CD4-positive, alpha-beta T cell (primary cell): ENCODE measurements at regions not wholly inside any gene's neighbourhood (a gene's known extent, or its start where the extent isn't known, plus 50 kb on each side); places are given as distances from the start of the nearest gene placed in this dataset.

ENCODE experiments used
- ATAC-seq: fragments of 200-7000 bp; cut with Tn5 transposase; one replicate; pipeline ENCODE4 v1.10.0; 2022; ENCODE audit warnings: mild to moderate bottlenecking; ENCODE audit not compliant: poor library complexity
- CTCF ChIA-PET: fragments of 350-600 bp; sonication (Branson Sonifier 250); formaldehyde crosslinking; loops from one replicate; lab custom pipeline; 2021; ENCODE audit warnings: antibody characterized with exemption, inconsistent platforms; lab: Charles Lee
- POLR2A ChIA-PET: fragments of 350-600 bp; sonication (Branson Sonifier 250); formaldehyde crosslinking; loops from one replicate; lab custom pipeline; 2021; ENCODE audit warnings: antibody characterized with exemption, inconsistent platforms; lab: Charles Lee
- DNase-seq, 14 experiments: peaks; one replicate each; pipeline ENCODE4 v3.0.0-alpha.2; 2013 to 2020; ENCODE audit warnings: mixed read lengths in 2 of 14
- H3K27ac ChIP-seq, 2 donors: one replicate each; pipeline versions ENCODE4 v1.5.1 to v1.7.0; 2013; ENCODE audit warnings: low read length in 2 of 2, low read depth in 1 of 2, mild to moderate bottlenecking in 1 of 2
- H3K27me3 ChIP-seq, 2 experiments: 1 replicate in 1 of 2; 2 replicates in 1 of 2; pipeline versions ENCODE4 v1.6.1 to v1.7.0; 2013; ENCODE audit warnings: low read length in 2 of 2, control low read depth in 1 of 2, mild to moderate bottlenecking in 1 of 2, moderate library complexity in 1 of 2; ENCODE audit not compliant: insufficient read depth in 2 of 2, control insufficient read depth in 1 of 2
- H3K36me3 ChIP-seq: one replicate; pipeline ENCODE4 v1.6.1; 2013; ENCODE audit warnings: low read length, control low read depth; ENCODE audit not compliant: insufficient read depth
- H3K4me1 ChIP-seq: one replicate; pipeline ENCODE4 v1.6.1; 2013; ENCODE audit warnings: low read length, control low read depth; ENCODE audit not compliant: insufficient read depth
- H3K4me3 ChIP-seq: one replicate; pipeline ENCODE4 v1.5.1; 2013; ENCODE audit warnings: mild to moderate bottlenecking, low read length, moderate library complexity
- H3K9me3 ChIP-seq, 2 experiments: 1 replicate in 1 of 2; 2 replicates in 1 of 2; pipeline versions ENCODE4 v1.6.1 to v1.7.0; 2013; ENCODE audit warnings: low read length in 2 of 2, mild to moderate bottlenecking in 2 of 2, control low read depth in 1 of 2, moderate library complexity in 1 of 2; ENCODE audit not compliant: control insufficient read depth in 1 of 2, insufficient read depth in 1 of 2
- H3K27ac Mint-ChIP-seq: one replicate; pipeline ENCODE4 v1.8.0; 2020; ENCODE audit warnings: mixed read lengths
- H3K27me3 Mint-ChIP-seq: one replicate; pipeline ENCODE4 v1.8.0; 2021; ENCODE audit warnings: mixed read lengths
- H3K36me3 Mint-ChIP-seq: one replicate; pipeline ENCODE4 v1.8.0; 2021; ENCODE audit warnings: low read depth, mixed read lengths
- H3K4me1 Mint-ChIP-seq: one replicate; pipeline ENCODE4 v1.8.0; 2021; ENCODE audit warnings: low read depth, mixed read lengths
- H3K4me3 Mint-ChIP-seq: one replicate; pipeline ENCODE4 v1.8.0; 2020; ENCODE audit warnings: mild to moderate bottlenecking, mixed read lengths
- H3K9me3 Mint-ChIP-seq: one replicate; pipeline ENCODE4 v1.8.0; 2020; ENCODE audit warnings: mixed read lengths
- CTCF ChIP-seq: fragments of 200-600 bp; IDR thresholded peaks from one replicate; pipeline ENCODE4 v1.8.0; 2022; ENCODE audit warnings: antibody characterized with exemption, mild to moderate bottlenecking
- intact Hi-C, 2 experiments: fragments of 100-400 bp; cut with DNase I in 1 of 2; cut with micrococcal nuclease in 1 of 2; formaldehyde crosslinking; loops; one replicate each; pipeline versions ENCODE4 v1.15.1 to v1.9.0; 2023 to 2025; cut with DNase I, micrococcal nuclease

- no peaks in the 10 kb centered on the region for H3K27me3 ChIP-seq
- intact Hi-C loops, result loop anchor here in 1 of 2 experiments (2.0 to 10.0 kb wide), 2 partner anchors 21 to 55 kb away; no protein-coding TSS in a partner anchor
- H3K36me3 ChIP-seq, result no peaks in the 10 kb centered on the region
- ChIA-PET CTCF (interaction anchor here (1.0 kb wide), 1 partner anchor 436 kb away, joined by 3 read pairs; no protein-coding TSS in a partner anchor), POLR2A (interaction anchor here (0.6 to 7.8 kb wide), 10 partner anchors 9 to 104 kb away, joined by 3 to 52 read pairs (median 3); no protein-coding TSS in a partner anchor)
- peaks cover 56% of the 10 kb centered on the region for H3K4me1 ChIP-seq
- H3K36me3 Mint-ChIP-seq, result no peaks in the 10 kb centered on the region
- TF ChIP-seq CTCF, result no peak
- H3K4me3 Mint-ChIP-seq, result peak overlapping the region; percentile 38
- peaks cover 4% of the 10 kb centered on the region for H3K9me3 Mint-ChIP-seq
- H3K9me3 ChIP-seq, result peaks cover 0 to 3% of the 10 kb centered on the region in 2 experiments
- peak; percentile 94 for ATAC-seq
- H3K4me1 Mint-ChIP-seq, result peaks cover 97% of the 10 kb centered on the region
- peak overlapping the region; percentile 93 for H3K27ac Mint-ChIP-seq
- peak overlapping the region; percentile 40 to 63 for H3K27ac ChIP-seq
- H3K4me3 ChIP-seq, result no peak overlapping the region
- H3K27me3 Mint-ChIP-seq, result no peaks in the 10 kb centered on the region
- DNase-seq, result peak in 10 of 14 experiments; percentile 25 to 83 (median 53)
Observed at GRCh38 chr4:152079543-152080293, 318.9 kb upstream of the GATB start.

- peak overlapping the region; percentile 93 for H3K27ac Mint-ChIP-seq
- intact Hi-C loops, result no loop called here
- H3K27me3 Mint-ChIP-seq, result no peaks in the 10 kb centered on the region
- H3K27me3 ChIP-seq, result no peaks in the 10 kb centered on the region
- no peaks in the 10 kb centered on the region for H3K36me3 Mint-ChIP-seq
- no peaks in the 10 kb centered on the region for H3K36me3 ChIP-seq
- peaks cover 96% of the 10 kb centered on the region for H3K4me1 Mint-ChIP-seq
- DNase-seq (no peak), ATAC-seq (no peak)
- TF ChIP-seq CTCF, result no peak
- no peak overlapping the region for H3K4me3 Mint-ChIP-seq
- H3K27ac ChIP-seq, result peak overlapping the region; percentile 40 to 63
- POLR2A ChIA-PET, result interaction anchor here (0.6 to 7.8 kb wide), 8 partner anchors 9 to 105 kb away, joined by 3 to 52 read pairs (median 3); no protein-coding TSS in a partner anchor
- H3K9me3 Mint-ChIP-seq, result peaks cover 4% of the 10 kb centered on the region
- peaks cover 0 to 3% of the 10 kb centered on the region in 2 experiments for H3K9me3 ChIP-seq
- CTCF ChIA-PET, result interaction anchor here (1.0 kb wide), 1 partner anchor 436 kb away, joined by 3 read pairs; no protein-coding TSS in a partner anchor
- H3K4me3 ChIP-seq, result no peak overlapping the region
- H3K4me1 ChIP-seq, result peaks cover 56% of the 10 kb centered on the region
Observed at GRCh38 chr4:152079079-152079478, 318.3 kb upstream of the GATB start.

- Histone ChIP-seq H3K4me3 (no peak overlapping the region), H3K9me3 (peaks cover 0 to 3% of the 10 kb centered on the region in 2 experiments), H3K36me3 (no peaks in the 10 kb centered on the region), H3K4me1 (peaks cover 56% of the 10 kb centered on the region), H3K27ac (no peak overlapping the region), H3K27me3 (no peaks in the 10 kb centered on the region)
- intact Hi-C loops, result no loop called here
- ChIA-PET POLR2A (no interaction called here), CTCF (no interaction called here)
- no peaks in the 10 kb centered on the region for H3K27me3 Mint-ChIP-seq
- H3K4me1 Mint-ChIP-seq, result peaks cover 89% of the 10 kb centered on the region
- TF ChIP-seq CTCF, result no peak
- H3K36me3 Mint-ChIP-seq, result no peaks in the 10 kb centered on the region
- H3K4me3 Mint-ChIP-seq, result no peak overlapping the region
- H3K9me3 Mint-ChIP-seq, result peaks cover 4% of the 10 kb centered on the region
- DNase-seq (no peak), ATAC-seq (no peak)
- H3K27ac Mint-ChIP-seq, result peak overlapping the region; percentile 93
Observed at GRCh38 chr4:152077582-152077981, 316.8 kb upstream of the GATB start.
